HepG2 (cell line): ENCODE measurements at regions not wholly inside any gene's neighbourhood (a gene's known extent, or its start where the extent isn't known, plus 50 kb on each side); places are given as distances from the start of the nearest gene placed in this dataset.

Experiments
- ATAC-seq: fragments of 200-7000 bp; cut with Tn5 transposase; 3 replicates; pipeline ENCODE4 v1.9.1; 2020; ENCODE audit warnings: mild to moderate bottlenecking, moderate library complexity
- BruUV-seq: library from RNA; stranded (reverse); fragments of 400-500 nt; replicated peaks from 2 replicates; lab custom pipeline; 2021; lab: Mats Ljungman, UMichigan
- CTCF ChIA-PET: fragments of 300-600 bp; formaldehyde crosslinking; extraction: SDS; loops from one replicate; lab custom pipeline; 2021; ENCODE audit warnings: low total read pairs, inconsistent platforms, low intra/inter-chr PET ratio; lab: Yijun Ruan, JAX
- POLR2A ChIA-PET: fragments of 350-600 bp; sonication (Branson Sonifier 250); formaldehyde crosslinking; loops from one replicate; lab custom pipeline; 2020; ENCODE audit warnings: antibody characterized with exemption, inconsistent platforms; lab: Yijun Ruan, JAX
- DNase-seq: peaks from one replicate; pipeline ENCODE4 v3.0.0-alpha.2; 2015; ENCODE audit warnings: low spot score
- FAIRE-seq: peaks from 3 replicates; lab custom pipeline; 2011; peaks lifted over from hg19 to GRCh38; lab: Jason Lieb, UNC
- H2AFZ ChIP-seq: one replicate; pipeline ENCODE4 v1.6.1; 2011; ENCODE audit warnings: low read length, inconsistent platforms
- H3K27ac ChIP-seq: fragments of 300-600 bp; 3 replicates; pipeline ENCODE4 v1.8.0; 2011; ENCODE audit warnings: mixed run types, mild to moderate bottlenecking, mixed read lengths, low read length, inconsistent platforms; ENCODE audit not compliant: insufficient read depth; ENCODE audit errors: extremely low read length
- H3K27me3 ChIP-seq, 2 experiments: fragments of 200-600 bp in 1 of 2; 2 replicates in 1 of 2; 3 replicates in 1 of 2; pipeline versions ENCODE4 v1.6.0 to v1.8.0; 2011; ENCODE audit warnings: low read length in 2 of 2, mild to moderate bottlenecking in 2 of 2, moderate library complexity in 2 of 2, inconsistent platforms in 1 of 2; ENCODE audit not compliant: insufficient read depth in 2 of 2, control insufficient read depth in 1 of 2
- H3K36me3 ChIP-seq, 2 experiments: fragments of 200-600 bp in 1 of 2; replicated peaks in 1 of 2; 2 replicates in 1 of 2; 3 replicates in 1 of 2; pipeline versions ENCODE4 v1.5.1 to v1.8.0; 2011; ENCODE audit warnings: low read length in 2 of 2, inconsistent platforms in 1 of 2; ENCODE audit not compliant: insufficient read depth in 2 of 2, control insufficient read depth in 1 of 2
- H3K4me1 ChIP-seq: 2 replicates; pipeline ENCODE4 v1.5.1; 2012; ENCODE audit warnings: low read length, inconsistent platforms; ENCODE audit not compliant: insufficient read depth
- H3K4me2 ChIP-seq: 2 replicates; pipeline ENCODE4 v1.6.0; 2011; ENCODE audit warnings: low read depth, low read length, inconsistent platforms
- H3K4me3 ChIP-seq, 3 experiments: fragments of 200-600 bp in 1 of 3; sonication (generic), shearing (Covaris generic) in 1 of 3; replicated peaks in 1 of 3; 2 replicates each; pipeline ENCODE4 v1.5.1; 2011 to 2016; ENCODE audit warnings: low read length in 3 of 3, inconsistent platforms in 2 of 3, low read depth in 2 of 3, mild to moderate bottlenecking in 2 of 3, control low read depth in 1 of 3, mixed read lengths in 1 of 3; ENCODE audit not compliant: insufficient read depth in 1 of 3
- H3K79me2 ChIP-seq: one replicate; pipeline ENCODE4 v1.6.1; 2011; ENCODE audit warnings: low read length, inconsistent platforms; ENCODE audit not compliant: insufficient read depth
- H3K9ac ChIP-seq: 2 replicates; pipeline ENCODE4 v1.6.0; 2011; ENCODE audit warnings: mild to moderate bottlenecking, low read depth, low read length, inconsistent platforms; ENCODE audit not compliant: insufficient read depth
- H3K9me3 ChIP-seq: 2 replicates; pipeline ENCODE4 v1.5.1; 2012; ENCODE audit warnings: mild to moderate bottlenecking, low read length
- H4K20me1 ChIP-seq: 2 replicates; pipeline ENCODE4 v1.6.0; 2011; ENCODE audit warnings: inconsistent platforms, mild to moderate bottlenecking, low read length, moderate library complexity; ENCODE audit not compliant: insufficient read depth
- ATF2 ChIP-seq: sonication (generic); formaldehyde crosslinking; IDR thresholded peaks from 2 replicates; pipeline ENCODE4 v1.4.0; 2020; ENCODE audit warnings: missing genetic modification reagents
- HDAC6 ChIP-seq: fragments of 200-600 bp; sonication (generic); IDR thresholded peaks from 2 replicates; pipeline ENCODE4 v1.7.0; 2017; ENCODE audit warnings: mild to moderate bottlenecking, antibody characterized with exemption, low read length, low read depth
- HNRNPH1 ChIP-seq: fragments of 200-400 bp; formaldehyde crosslinking; optimal IDR thresholded peaks from 2 replicates; pipeline ENCODE3; 2017; ENCODE audit warnings: mild to moderate bottlenecking, low read depth, low read length
- ZNF282 ChIP-seq: fragments of 450-650 bp; IDR thresholded peaks from 2 replicates; pipeline ENCODE4 v1.6.1; 2018; ENCODE audit not compliant: partially characterized antibody
- WGBS: methylation state at CpG from one replicate; pipeline ENCODE4 v1.1.6; 2017; ENCODE audit warnings: low lambda C conversion rate; 5-methylcytosine and 5-hydroxymethylcytosine counted together
- in situ Hi-C: cut with HindIII; loops from 2 replicates; pipeline ENCODE4 v1.10.0; 2017; ENCODE audit warnings: low pct_unique_long_range_greater_than_20kb; ENCODE audit not compliant: extremely low pct_ligation_motif_present
- intact Hi-C: fragments of 100-400 bp; cut with micrococcal nuclease; formaldehyde crosslinking; loops from one replicate; pipeline ENCODE4 v1.10.0; 2022; ENCODE audit not compliant: unreplicated experiment
- TF ChIP-seq, protein P1 (sequence below): sonication (generic); formaldehyde crosslinking; IDR thresholded peaks from 2 replicates; pipeline ENCODE4 v1.4.0; 2020; ENCODE audit warnings: mild to moderate bottlenecking, missing genetic modification reagents

DNA sequence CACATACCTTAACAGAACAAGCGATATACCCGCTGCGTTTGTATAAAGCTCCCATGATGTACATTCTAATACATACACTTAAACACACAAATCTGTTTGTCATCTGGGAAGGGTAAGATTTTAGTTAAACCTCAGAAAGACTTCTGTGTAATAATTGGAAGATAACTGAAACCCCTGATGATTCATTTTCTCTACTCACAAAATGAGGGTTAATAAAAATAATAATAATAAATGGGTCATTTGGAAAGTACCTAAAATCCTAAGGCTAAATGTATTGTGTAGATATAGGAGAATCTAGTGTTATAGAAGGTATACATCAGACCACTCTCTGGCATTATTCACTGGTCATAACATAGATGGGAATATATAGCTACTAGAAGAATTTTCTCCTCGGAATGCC is 64.7 kb upstream of the SOX9 start:
- Histone ChIP-seq H3K9me3 (no peaks in the 10 kb centered on the region), H3K79me2 (no peaks in the 10 kb centered on the region), H3K4me3 (no peak overlapping the region)
- FAIRE-seq, result no peak
- BruUV-seq, result no TSS peak
- TF ChIP-seq HDAC6, result no peak
- TF ChIP-seq, all 625 proteins: peak for 0
- POLR2A ChIA-PET, result no interaction called here
- Histone ChIP-seq H3K4me1 (peaks cover 15% of the 10 kb centered on the region), H3K4me2 (no peak overlapping the region), H3K36me3 (no peaks in the 10 kb centered on the region), H3K27ac (no peak overlapping the region), H2AFZ (no peak overlapping the region), H3K9ac (no peak overlapping the region), H3K27me3 (peaks cover 0 to 27% of the 10 kb centered on the region in 2 experiments; a peak in 3 of 5 replicates), H4K20me1 (no peaks in the 10 kb centered on the region)
- ATAC-seq (no peak), DNase-seq (no peak)
- in situ Hi-C loops, result no loop called here
- WGBS, result 78% methylated on average over 4 of the region's 4 CpGs
- intact Hi-C loops, result no loop called here
- CTCF ChIA-PET, result no interaction called here

DNA sequence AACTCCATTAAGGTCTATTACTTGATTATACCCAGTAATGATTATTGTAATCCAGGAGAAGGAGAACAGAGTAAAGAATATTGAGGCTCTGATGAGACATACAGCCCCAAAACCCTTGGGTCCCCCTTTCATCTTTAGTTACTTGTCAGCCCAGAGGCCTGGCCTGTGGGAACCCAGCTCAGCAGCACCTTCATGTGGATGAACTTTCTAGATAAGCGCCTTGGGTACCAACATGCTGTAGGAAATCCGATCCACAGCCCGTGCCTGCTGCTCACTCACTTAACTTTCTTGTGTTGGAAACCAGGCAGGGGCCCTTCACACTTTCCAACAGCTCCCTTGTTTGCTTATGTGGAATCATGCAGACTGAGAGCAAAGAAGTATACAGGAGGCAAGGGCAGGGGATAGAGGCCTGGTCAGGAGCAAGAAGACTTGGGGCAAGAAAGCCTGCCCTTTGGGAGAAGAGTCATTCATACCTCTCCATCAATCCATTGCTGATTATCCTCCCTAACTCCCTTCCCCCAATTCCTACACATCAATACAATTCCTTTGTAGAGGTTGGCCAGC is 64.0 kb upstream of the SOX9 start:
- no peak overlapping the region for H3K27ac ChIP-seq
- in situ Hi-C loops, result no loop called here
- intact Hi-C loops, result no loop called here
- WGBS, result 28% methylated on average over 3 of the region's 3 CpGs
- peaks cover 15% of the 10 kb centered on the region for H3K4me1 ChIP-seq
- H3K4me3 ChIP-seq, result no peak overlapping the region
- DNase-seq, result no peak
- peaks cover 0 to 27% of the 10 kb centered on the region in 2 experiments; a peak in 3 of 5 replicates for H3K27me3 ChIP-seq
- no peak for ATAC-seq
- no peaks in the 10 kb centered on the region for H4K20me1 ChIP-seq
- FAIRE-seq, result no peak
- no peaks in the 10 kb centered on the region for H3K79me2 ChIP-seq
- no peak overlapping the region for H3K4me2 ChIP-seq
- no peak overlapping the region for H2AFZ ChIP-seq
- no TSS peak for BruUV-seq
- no peaks in the 10 kb centered on the region for H3K9me3 ChIP-seq
- no peaks in the 10 kb centered on the region for H3K36me3 ChIP-seq
- TF ChIP-seq ZNF282, result no peak
- no peak for TF ChIP-seq HNRNPH1
- TF ChIP-seq, protein P1, sequence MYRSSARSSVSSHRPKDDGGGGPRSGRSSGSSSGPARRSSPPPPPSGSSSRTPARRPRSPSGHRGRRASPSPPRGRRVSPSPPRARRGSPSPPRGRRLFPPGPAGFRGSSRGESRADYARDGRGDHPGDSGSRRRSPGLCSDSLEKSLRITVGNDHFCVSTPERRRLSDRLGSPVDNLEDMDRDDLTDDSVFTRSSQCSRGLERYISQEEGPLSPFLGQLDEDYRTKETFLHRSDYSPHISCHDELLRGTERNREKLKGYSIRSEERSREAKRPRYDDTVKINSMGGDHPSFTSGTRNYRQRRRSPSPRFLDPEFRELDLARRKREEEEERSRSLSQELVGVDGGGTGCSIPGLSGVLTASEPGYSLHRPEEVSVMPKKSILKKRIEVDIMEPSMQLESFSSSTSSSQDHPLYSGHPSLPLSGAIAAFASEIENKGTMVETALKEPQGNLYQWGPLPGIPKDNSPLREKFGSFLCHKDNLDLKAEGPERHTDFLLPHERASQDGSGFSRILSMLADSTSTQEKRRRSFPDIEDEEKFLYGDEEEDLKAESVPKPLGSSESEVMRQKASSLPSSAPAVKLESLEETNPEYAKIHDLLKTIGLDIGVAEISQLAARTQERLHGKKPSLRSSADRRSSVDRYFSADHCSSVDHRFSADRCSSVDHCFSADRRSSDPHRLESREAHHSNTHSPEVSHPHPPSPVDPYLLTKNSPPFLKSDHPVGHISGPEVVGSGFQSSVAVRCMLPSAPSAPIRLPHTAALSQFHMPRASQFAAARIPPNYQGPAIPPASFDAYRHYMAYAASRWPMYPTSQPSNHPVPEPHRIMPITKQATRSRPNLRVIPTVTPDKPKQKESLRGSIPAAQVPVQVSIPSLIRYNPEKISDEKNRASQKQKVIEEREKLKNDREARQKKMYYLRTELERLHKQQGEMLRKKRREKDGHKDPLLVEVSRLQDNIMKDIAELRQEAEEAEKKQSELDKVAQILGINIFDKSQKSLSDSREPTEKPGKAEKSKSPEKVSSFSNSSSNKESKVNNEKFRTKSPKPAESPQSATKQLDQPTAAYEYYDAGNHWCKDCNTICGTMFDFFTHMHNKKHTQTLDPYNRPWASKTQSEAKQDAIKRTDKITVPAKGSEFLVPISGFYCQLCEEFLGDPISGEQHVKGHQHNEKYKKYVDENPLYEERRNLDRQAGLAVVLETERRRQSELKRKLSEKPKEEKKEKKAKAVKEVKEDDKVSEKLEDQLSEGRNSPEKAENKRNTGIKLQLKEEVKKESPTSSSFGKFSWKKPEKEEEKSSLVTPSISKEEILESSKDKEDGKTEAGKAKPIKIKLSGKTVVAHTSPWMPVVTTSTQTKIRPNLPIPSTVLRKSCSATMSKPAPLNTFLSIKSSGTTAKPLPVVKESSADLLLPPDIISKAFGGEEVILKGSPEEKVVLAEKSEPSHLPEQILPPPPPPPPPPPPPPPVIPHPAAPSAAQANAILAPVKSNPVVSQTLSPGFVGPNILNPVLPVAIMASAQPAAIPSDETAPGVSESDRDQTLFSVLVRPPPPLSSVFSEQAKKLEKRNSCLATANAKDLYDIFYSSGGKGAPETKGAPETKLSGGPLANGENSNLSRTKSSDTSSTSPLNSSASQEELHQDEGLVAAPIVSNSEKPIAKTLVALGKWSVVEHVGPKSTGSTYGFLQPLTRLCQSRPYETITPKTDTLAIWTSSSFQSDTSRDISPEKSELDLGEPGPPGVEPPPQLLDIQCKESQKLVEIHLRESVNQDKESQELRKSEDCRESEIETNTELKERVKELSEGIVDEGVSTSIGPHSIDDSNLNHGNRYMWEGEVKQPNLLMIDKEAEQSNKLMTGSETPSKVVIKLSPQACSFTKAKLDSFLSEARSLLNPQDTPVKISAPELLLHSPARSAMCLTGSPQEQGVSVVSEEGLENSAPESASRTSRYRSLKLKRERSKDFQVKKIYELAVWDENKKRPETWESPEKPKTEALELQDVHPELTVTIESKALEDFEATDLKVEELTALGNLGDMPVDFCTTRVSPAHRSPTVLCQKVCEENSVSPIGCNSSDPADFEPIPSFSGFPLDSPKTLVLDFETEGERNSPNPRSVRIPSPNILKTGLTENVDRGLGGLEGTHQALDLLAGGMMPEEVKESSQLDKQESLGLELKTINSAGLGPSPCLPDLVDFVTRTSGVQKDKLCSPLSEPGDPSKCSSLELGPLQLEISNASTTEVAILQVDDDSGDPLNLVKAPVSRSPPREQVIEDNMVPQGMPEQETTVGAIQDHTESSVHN (CRISPR knock-in tag), result no peak
- no peak for TF ChIP-seq ATF2 (CRISPR knock-in tag)
- H3K9ac ChIP-seq, result no peak overlapping the region
- ChIA-PET CTCF (no interaction called here), POLR2A (no interaction called here)
